NCI-H1092 treated with DMSO at 0.1 percent for 48 hours (cell line): ENCODE measurements at regions not wholly inside any gene's neighbourhood (a gene's known extent, or its start where the extent isn't known, plus 50 kb on each side); places are given as distances from the start of the nearest gene placed in this dataset.

Experiments
- DNase-seq: peaks from one replicate; lab custom pipeline; 2025; lab: John Stamatoyannopoulos, UW

- DNase-seq = no peak
Observed at GRCh38 chr18:6465281-6465680, 50.6 kb upstream of the L3MBTL4 start.

- no peak for DNase-seq
Observed at GRCh38 chr18:6476190-6476589, 61.5 kb upstream of the L3MBTL4 start.

- no peak for DNase-seq
Observed at GRCh38 chr18:6476880-6477279, 62.2 kb upstream of the L3MBTL4 start.

DNA sequence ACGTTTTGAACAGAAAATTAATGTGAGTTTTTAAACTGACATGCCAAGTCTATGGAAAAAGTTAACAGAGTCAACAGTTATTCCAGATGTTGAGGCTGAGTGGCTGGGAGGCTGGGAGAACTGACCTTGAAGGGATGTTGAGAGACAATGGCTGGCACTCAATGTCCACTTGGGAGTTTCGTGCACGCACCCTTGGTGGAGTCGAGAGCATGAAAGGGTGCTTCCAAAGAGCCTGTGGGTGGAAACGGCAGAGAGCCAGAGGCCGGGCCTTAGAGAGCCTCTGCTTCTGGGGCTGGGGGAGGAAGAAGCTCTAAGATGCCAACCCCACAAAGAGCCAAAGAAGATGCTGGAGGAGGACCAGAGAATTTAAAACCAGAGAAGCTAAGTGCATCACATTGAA is 63.4 kb upstream of the L3MBTL4 start:
- DNase-seq = no peak

GRCh38 chr18:6479699-6480098 is 65.0 kb upstream of the L3MBTL4 start:
- no peak for DNase-seq

GRCh38 chr18:6482198-6482977 is 67.7 kb upstream of the L3MBTL4 start:
- DNase-seq = peak; percentile 40

GRCh38 chr18:6484659-6485058 is 69.9 kb upstream of the L3MBTL4 start:
- DNase-seq = no peak

- no peak for DNase-seq
Observed at GRCh38 chr18:6486313-6486712, 71.6 kb upstream of the L3MBTL4 start.

DNA sequence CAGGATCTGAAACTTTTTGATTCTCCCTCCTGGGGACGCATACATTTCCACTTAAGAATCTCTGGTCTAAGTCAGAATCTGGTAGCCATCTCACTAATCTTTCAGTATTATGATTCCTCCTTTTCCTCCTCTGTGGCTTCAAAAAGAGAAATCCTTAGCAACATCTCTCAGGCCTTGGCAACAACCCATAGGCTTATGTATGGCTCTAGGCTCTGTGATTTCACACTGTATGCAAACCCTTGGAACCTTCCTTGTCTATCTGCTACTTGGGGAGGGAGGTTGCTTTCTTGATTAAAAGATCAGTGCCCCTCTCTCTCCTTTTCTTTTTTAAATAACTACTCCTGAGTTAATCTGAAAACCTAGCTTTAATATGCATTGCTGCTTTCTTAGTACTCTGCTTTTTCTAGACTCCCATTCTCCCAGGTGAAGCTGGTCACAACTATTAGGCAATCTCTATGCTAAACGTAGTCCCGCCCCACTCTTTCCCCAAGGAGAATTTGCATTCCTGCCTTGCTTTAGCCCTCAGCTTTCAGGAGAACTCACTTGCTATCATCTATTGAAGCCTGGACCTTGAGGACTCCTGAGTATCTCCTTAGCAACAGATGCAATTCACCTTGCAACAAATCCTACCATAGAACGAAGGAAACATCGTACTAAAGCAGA is 72.2 kb upstream of the L3MBTL4 start:
- DNase-seq = no peak

DNA sequence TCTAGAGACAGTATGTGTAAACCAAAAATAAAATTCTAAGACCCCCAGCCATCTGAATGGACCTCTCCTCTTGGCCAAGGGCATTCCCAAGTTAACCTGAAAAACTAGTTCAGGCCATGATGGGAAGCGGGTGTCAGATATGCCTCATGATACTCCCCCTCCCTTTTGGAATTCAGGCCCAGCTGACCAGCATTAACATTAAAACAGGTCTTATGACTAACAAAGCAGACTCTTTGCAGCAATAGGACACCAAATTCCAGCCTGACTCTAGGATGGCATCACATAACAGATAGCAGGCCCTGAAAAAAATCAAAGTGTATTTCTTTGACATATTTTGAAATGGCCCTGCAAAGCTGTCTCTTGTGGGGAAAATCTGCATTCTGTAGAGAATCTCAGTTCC is 73.3 kb upstream of the L3MBTL4 start:
- DNase-seq = no peak

- no peak for DNase-seq
Observed at GRCh38 chr18:6488956-6489355, 74.2 kb upstream of the L3MBTL4 start.

GRCh38 chr18:6489977-6490376 is 75.3 kb upstream of the L3MBTL4 start:
- no peak for DNase-seq

DNA sequence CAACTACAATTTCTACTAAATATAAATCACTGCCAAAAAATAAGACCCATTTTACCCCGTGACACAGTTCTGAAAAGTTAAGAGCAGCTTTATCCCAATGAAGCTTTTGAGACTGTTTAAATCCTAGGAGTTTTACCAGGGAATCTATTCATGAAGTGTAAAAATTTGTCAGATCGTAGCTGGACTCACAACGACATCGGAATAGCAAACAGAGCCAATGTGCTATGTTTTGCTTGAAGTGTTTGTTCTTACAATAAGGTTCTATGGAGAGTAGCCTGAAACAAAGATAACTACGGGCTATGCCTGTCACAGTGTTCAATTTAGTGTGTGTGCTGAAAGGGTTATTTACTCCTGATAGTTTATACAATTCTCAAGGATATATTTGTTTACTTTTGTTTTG is 78.5 kb upstream of the L3MBTL4 start:
- no peak for DNase-seq

- no peak for DNase-seq
Observed at GRCh38 chr18:6495536-6495935, 80.8 kb upstream of the L3MBTL4 start.

DNA sequence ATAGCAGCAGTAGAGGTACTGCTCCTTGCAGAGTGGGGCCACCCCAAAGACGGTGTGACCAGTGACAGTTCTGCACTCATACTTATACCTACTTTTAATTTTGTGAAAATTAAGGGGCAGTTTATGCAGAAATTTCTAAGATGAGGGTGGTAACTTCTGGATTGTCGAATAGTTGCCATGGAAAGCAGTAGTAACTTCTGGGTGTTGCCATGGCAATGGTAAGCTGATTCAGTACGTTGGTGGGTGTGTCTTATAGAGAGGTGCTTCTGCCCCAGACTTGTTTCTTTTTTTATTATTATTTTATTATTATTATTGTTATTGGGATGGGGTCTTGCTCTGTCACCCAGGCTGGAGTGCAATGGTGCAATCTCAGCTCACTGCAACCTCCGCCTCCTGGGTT is 82.8 kb upstream of the L3MBTL4 start:
- DNase-seq = no peak

DNA sequence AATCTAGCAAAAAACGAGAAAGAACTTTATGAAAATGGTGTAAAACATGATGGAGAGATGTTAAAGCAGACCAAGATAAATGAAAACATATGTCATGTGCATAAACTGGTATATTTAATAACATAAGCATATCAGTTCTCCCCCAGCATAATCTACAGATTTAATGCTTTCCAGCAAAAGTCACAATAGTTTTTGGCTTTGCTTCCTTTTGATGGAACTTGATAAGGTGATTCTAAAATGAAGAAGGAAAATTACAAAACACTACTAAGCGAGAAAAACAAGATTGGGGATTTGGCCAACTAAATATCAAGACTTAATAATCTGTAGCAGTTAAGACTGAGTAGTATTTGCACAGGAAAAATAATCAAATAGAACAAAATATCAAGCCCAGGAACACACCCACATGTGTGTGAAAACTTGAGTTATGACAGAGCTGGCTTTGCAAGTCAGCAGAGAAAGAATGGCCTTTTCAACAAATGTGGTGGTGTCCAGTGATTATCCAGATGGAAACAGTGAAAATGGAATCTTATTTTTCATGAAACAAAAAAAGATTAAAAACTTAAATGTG is 83.7 kb upstream of the L3MBTL4 start:
- DNase-seq = no peak

GRCh38 chr18:6504605-6505497 is 90.1 kb upstream of the L3MBTL4 start:
- DNase-seq = no peak

GRCh38 chr18:6505498-6505875 is 90.8 kb upstream of the L3MBTL4 start:
- no peak for DNase-seq

- no peak for DNase-seq
Observed at GRCh38 chr18:6509417-6509816, 94.7 kb upstream of the L3MBTL4 start.

GRCh38 chr18:6509832-6510231 is 95.1 kb upstream of the L3MBTL4 start:
- DNase-seq = no peak

- DNase-seq = no peak
Observed at GRCh38 chr18:6520901-6521300, 106.2 kb upstream of the L3MBTL4 start.

DNA sequence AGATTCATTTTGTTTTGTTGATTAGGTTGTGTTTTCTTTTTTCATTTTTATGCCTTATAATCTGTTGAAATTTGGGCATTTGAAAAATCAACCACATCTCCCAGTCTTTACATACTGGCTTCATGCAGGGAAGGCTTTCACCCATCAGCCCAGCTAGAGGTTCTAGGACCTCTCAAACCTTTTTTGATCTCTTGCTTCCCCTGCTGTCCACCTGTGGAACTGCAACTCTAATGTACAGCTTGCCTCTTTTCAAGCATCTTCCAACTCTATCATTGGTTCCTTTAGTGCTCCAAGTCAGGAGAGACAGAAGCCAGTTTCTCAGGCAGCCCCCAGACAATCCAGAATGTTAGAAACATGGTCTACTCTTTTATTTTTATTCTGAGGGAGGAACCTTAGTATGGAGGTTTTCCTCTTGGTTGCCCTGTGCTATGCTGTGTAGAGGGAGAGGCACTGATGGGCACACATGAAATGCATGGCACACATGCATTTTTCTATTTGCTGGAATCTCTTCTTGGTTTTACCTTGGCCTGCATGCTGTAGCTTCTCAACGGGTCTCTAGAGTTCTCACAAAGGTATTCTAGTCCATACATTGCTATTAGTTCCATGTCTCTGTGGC is 107.2 kb upstream of the L3MBTL4 start:
- peak; percentile 15 for DNase-seq
